ENCODE measurements at regions not wholly inside any gene's neighbourhood (a gene's known extent, or its start where the extent isn't known, plus 50 kb on each side); places are given as distances from the start of the nearest gene placed in this dataset.
A peak's percentile ranks its signal among the peaks of the same experiment; 100 is the strongest.

DNA sequence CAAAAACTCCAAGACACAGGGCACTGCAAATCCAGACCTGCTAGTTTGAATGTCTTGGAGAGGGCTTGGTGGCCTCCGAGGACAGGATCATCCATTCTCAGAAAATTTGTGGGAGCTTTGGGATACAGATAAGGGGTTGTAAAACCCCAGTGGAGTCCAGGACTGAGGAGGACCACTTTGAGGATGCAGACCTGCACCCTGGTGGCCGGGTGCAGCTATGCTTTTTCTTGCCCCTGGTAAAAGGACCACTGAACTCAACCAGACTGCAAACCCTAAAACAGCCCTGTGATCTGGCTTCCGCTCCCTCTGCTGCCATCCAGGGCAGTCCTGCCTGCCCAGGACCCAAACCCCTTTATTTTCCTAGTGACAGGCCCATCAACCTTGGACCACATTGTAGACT, 169.5 kb upstream of the DAAM1 start:
- TF ChIP-seq SIN3A (IDR thresholded peaks at IDR 0.05; ENCODE audit: borderline replicate concordance, low read depth, low read length) (no peak), RAD21 (IDR thresholded peaks at IDR 0.05; ENCODE audit: low read length) (peak; percentile 38), JUND (IDR thresholded peaks at IDR 0.05) (no peak), RXRA (IDR thresholded peaks at IDR 0.05; ENCODE audit: borderline replicate concordance, low read depth) (no peak), POLR2AphosphoS5 (IDR thresholded peaks at IDR 0.05; ENCODE audit: low read depth, low read length) (no peak)
- TF ChIP-seq, protein P1, sequence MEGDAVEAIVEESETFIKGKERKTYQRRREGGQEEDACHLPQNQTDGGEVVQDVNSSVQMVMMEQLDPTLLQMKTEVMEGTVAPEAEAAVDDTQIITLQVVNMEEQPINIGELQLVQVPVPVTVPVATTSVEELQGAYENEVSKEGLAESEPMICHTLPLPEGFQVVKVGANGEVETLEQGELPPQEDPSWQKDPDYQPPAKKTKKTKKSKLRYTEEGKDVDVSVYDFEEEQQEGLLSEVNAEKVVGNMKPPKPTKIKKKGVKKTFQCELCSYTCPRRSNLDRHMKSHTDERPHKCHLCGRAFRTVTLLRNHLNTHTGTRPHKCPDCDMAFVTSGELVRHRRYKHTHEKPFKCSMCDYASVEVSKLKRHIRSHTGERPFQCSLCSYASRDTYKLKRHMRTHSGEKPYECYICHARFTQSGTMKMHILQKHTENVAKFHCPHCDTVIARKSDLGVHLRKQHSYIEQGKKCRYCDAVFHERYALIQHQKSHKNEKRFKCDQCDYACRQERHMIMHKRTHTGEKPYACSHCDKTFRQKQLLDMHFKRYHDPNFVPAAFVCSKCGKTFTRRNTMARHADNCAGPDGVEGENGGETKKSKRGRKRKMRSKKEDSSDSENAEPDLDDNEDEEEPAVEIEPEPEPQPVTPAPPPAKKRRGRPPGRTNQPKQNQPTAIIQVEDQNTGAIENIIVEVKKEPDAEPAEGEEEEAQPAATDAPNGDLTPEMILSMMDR (IDR thresholded peaks at IDR 0.05): peak; percentile 33
